Posterior vena cava (tissue), 2 donors: ENCODE measurements at regions not wholly inside any gene's neighbourhood (a gene's known extent, or its start where the extent isn't known, plus 50 kb on each side); places are given as distances from the start of the nearest gene placed in this dataset.

Experiments used
- DNase-seq: peaks from one replicate; pipeline ENCODE4 v3.0.0-alpha.2; 2020; ENCODE audit warnings: low spot score
- intact Hi-C, 2 donors: fragments of 100-400 bp; cut with DNase I; formaldehyde crosslinking; loops; one replicate each; pipeline versions ENCODE4 v1.14.1 to v1.14.2; 2022 to 2023
- donor health status: DM: yes; HTN: yes; CAD: no.
- donor health status: DM: yes; HTN: yes; CAD: no.

GRCh38 chr7:125529249-125529648 is 599.6 kb upstream of the POT1 start:
- DNase-seq, result no peak
- intact Hi-C loops, result no loop called here

GRCh38 chr7:125526958-125527357 is 597.3 kb upstream of the POT1 start:
- intact Hi-C loops, result no loop called here
- no peak for DNase-seq

GRCh38 chr7:125526092-125526491 is 596.5 kb upstream of the POT1 start:
- intact Hi-C loops, result no loop called here
- DNase-seq, result no peak

GRCh38 chr7:125516194-125516593 is 586.6 kb upstream of the POT1 start:
- no peak for DNase-seq
- intact Hi-C loops, result no loop called here

- DNase-seq, result no peak
- intact Hi-C loops, result no loop called here
These were observed 582.7 kb upstream of the POT1 start for GRCh38 chr7:125512373-125512772.

GRCh38 chr7:125511310-125511709 is 581.7 kb upstream of the POT1 start:
- intact Hi-C loops, result no loop called here

GRCh38 chr7:125506331-125506730 is 576.7 kb upstream of the POT1 start:
- intact Hi-C loops, result no loop called here
- DNase-seq, result no peak

More at GRCh38 chr7:125511310-125511709, 581.7 kb upstream of the POT1 start:
- no peak for DNase-seq

- DNase-seq, result no peak
- intact Hi-C loops, result no loop called here
These were observed 575.2 kb upstream of the POT1 start for GRCh38 chr7:125504848-125505247.

GRCh38 chr7:125495997-125496396 is 566.4 kb upstream of the POT1 start:
- intact Hi-C loops, result no loop called here

GRCh38 chr7:125492521-125492920 is 562.9 kb upstream of the POT1 start:
- intact Hi-C loops, result no loop called here
- DNase-seq, result no peak

More at GRCh38 chr7:125495997-125496396, 566.4 kb upstream of the POT1 start:
- no peak for DNase-seq

- DNase-seq, result no peak
- intact Hi-C loops, result no loop called here
These were observed 561.5 kb upstream of the POT1 start for GRCh38 chr7:125491137-125491536.

GRCh38 chr7:125490167-125490566 is 560.5 kb upstream of the POT1 start:
- DNase-seq, result no peak
- intact Hi-C loops, result no loop called here

- intact Hi-C loops, result no loop called here
- no peak for DNase-seq
These were observed 555.6 kb upstream of the POT1 start for GRCh38 chr7:125485223-125485622.

GRCh38 chr7:125484755-125485154 is 555.1 kb upstream of the POT1 start:
- intact Hi-C loops, result no loop called here
- no peak for DNase-seq

GRCh38 chr7:125481323-125481722 is 551.7 kb upstream of the POT1 start:
- intact Hi-C loops, result no loop called here
- DNase-seq, result no peak

GRCh38 chr7:125480762-125481161 is 551.1 kb upstream of the POT1 start:
- no peak for DNase-seq
- intact Hi-C loops, result no loop called here

- intact Hi-C loops, result no loop called here
- no peak for DNase-seq
These were observed 539.2 kb upstream of the POT1 start for GRCh38 chr7:125468855-125469174.

GRCh38 chr7:125467996-125468854 is 538.6 kb upstream of the POT1 start:
- intact Hi-C loops, result no loop called here
- no peak for DNase-seq

- intact Hi-C loops, result no loop called here
These were observed 535.9 kb upstream of the POT1 start for GRCh38 chr7:125465527-125465926.

GRCh38 chr7:125462615-125463014 is 533.0 kb upstream of the POT1 start:
- intact Hi-C loops, result no loop called here

More at GRCh38 chr7:125465527-125465926, 535.9 kb upstream of the POT1 start:
- no peak for DNase-seq

GRCh38 chr7:125459038-125459437 is 529.4 kb upstream of the POT1 start:
- intact Hi-C loops, result no loop called here
- no peak for DNase-seq

More at GRCh38 chr7:125462615-125463014, 533.0 kb upstream of the POT1 start:
- DNase-seq, result no peak
